ENCODE measurements at regions not wholly inside any gene's neighbourhood (a gene's known extent, or its start where the extent isn't known, plus 50 kb on each side); places are given as distances from the start of the nearest gene placed in this dataset.
"Not testable (repeated sequence)": the region's sequence is repeated elsewhere in the genome, so short reads cannot be mapped to it uniquely, and the experiment has no call there.

DNA sequence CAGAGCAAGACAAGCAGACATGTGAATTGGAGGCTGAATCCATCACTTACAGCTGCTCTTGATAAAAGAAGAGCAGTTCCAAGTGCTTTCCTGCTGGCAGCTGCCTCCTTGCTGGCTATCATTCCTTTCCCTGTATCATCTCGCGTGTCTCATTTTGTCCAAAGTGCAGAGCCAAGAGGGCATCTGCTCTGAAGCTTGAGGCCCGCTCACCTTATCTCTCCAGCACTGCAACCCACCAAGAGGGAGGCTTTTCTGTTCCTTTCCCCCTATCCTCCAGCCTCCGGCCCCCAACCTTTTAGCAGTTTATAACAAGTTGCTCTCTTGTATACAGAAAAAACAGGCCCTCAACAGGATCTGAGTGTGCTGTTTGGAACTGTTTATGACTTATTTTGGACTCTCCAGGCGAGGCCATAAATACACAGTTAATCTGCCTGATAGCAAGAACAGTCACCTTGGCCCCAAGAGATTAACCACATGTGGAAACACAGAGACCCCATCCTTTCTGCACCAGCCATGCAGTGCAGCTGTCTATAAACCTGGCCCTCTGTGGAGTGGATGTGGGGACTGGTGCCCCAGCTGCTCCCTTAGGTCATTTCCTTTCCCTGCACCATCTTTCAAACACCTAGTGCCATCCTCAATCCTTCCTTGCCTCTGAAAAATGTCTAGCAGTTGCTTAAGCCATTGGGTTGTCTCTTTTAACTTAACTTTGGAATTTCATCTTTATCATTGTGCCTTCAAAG lies 172.5 kb upstream of the FERMT1 start:
- Mint-ChIP-seq H3K4me3 (no peak overlapping the region), H3K27me3 (no peaks in the 10 kb centered on the region), H3K9me3 (no peaks in the 10 kb centered on the region), H3K27ac (no peak overlapping the region), H3K36me3 (no peaks in the 10 kb centered on the region), H3K4me1 (ENCODE audit: unreplicated experiment) (no peaks in the 10 kb centered on the region)
- TF ChIP-seq, protein P1, sequence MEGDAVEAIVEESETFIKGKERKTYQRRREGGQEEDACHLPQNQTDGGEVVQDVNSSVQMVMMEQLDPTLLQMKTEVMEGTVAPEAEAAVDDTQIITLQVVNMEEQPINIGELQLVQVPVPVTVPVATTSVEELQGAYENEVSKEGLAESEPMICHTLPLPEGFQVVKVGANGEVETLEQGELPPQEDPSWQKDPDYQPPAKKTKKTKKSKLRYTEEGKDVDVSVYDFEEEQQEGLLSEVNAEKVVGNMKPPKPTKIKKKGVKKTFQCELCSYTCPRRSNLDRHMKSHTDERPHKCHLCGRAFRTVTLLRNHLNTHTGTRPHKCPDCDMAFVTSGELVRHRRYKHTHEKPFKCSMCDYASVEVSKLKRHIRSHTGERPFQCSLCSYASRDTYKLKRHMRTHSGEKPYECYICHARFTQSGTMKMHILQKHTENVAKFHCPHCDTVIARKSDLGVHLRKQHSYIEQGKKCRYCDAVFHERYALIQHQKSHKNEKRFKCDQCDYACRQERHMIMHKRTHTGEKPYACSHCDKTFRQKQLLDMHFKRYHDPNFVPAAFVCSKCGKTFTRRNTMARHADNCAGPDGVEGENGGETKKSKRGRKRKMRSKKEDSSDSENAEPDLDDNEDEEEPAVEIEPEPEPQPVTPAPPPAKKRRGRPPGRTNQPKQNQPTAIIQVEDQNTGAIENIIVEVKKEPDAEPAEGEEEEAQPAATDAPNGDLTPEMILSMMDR (conservative IDR thresholded peaks at IDR 0.05): no peak
- no peak for DNase-seq (ENCODE audit: extremely low spot score, unreplicated experiment)

DNA sequence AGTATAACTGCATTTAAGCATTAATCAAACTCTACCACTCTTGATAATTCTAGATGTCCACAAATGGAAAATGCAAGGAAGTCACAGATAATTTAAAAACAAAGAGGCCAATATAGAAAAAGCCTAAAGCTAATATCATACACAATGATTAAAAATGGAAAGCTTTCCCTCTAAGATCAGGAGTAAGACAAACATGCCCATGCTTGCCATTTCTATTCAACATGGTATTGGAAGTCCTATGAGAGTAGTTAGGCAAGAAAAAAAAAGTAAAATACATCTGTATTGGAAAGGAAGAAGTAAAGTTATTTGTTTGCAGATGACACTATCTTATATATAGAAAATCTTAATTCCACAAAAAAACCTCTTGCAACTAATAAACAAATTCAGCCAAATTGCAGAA lies 164.6 kb upstream of the FERMT1 start:
- no peak overlapping the region for H3K4me3 Mint-ChIP-seq
- H3K27me3 Mint-ChIP-seq: no peaks in the 10 kb centered on the region
- H3K4me1 Mint-ChIP-seq (ENCODE audit: unreplicated experiment): no peaks in the 10 kb centered on the region
- H3K36me3 Mint-ChIP-seq: no peaks in the 10 kb centered on the region
- TF ChIP-seq, protein P1 (conservative IDR thresholded peaks at IDR 0.05): no peak
- no peak for DNase-seq (ENCODE audit: extremely low spot score, unreplicated experiment)
- H3K27ac Mint-ChIP-seq: no peak overlapping the region
- H3K9me3 Mint-ChIP-seq: peaks cover 5% of the 10 kb centered on the region

DNA sequence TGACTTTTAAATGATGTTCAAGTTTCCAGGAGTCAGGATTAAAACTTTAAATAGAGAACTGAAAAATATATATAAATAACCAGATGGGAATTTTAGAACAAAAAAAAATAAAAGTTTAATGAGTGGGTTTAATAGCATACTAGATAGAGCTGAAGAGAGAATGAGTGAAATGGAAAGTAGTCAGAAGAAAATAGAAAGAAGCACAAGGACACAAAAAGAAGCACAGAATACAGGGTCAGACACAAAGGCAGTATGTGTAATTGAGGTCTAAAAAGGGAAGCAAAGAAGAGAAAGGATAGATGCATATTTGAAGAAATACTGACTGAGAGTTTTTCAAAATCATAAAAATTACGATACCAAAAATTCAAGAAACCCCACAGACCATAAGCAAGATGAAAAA lies 159.8 kb upstream of the FERMT1 start:
- Mint-ChIP-seq H3K27ac (no peak overlapping the region), H3K27me3 (no peaks in the 10 kb centered on the region), H3K4me3 (no peak overlapping the region), H3K9me3 (peaks cover 9% of the 10 kb centered on the region), H3K36me3 (no peaks in the 10 kb centered on the region), H3K4me1 (ENCODE audit: unreplicated experiment) (peaks cover 3% of the 10 kb centered on the region)
- TF ChIP-seq, protein P1 (conservative IDR thresholded peaks at IDR 0.05): no peak
- DNase-seq (ENCODE audit: extremely low spot score, unreplicated experiment): no peak

DNA sequence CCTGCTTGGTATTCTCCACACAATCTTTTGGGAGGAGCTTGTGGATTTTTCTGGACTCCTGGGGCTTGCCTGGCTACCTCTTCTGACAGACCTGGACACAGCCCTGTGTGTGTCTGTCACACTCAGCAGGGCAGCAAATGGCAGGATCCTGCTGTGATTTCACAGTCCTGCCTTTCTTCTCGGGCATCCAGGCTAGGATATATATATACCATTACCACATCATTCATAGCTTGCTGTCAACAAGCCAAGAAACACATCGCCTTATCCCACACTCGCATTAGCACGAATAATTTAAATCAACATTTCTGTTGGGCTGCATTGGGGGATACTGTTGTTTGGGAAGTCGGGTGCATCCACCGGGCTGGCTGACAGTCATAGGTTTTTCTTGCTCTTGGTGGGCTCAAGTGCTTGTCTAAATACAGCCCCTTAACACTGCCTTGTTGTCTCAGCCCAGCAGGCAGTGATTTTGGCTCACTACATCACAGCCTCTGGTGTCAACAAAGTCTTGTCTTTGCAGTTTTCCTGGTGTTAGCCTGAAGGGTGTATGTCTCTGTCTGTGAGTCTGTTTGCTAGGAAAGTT lies 154.9 kb upstream of the FERMT1 start:
- Mint-ChIP-seq H3K4me3 (no peak overlapping the region), H3K36me3 (no peaks in the 10 kb centered on the region), H3K9me3 (peaks cover 4% of the 10 kb centered on the region), H3K27ac (no peak overlapping the region), H3K4me1 (ENCODE audit: unreplicated experiment) (peaks cover 5% of the 10 kb centered on the region), H3K27me3 (no peaks in the 10 kb centered on the region)
- TF ChIP-seq, protein P1 (conservative IDR thresholded peaks at IDR 0.05): no peak
- DNase-seq (ENCODE audit: extremely low spot score, unreplicated experiment): no peak

DNA sequence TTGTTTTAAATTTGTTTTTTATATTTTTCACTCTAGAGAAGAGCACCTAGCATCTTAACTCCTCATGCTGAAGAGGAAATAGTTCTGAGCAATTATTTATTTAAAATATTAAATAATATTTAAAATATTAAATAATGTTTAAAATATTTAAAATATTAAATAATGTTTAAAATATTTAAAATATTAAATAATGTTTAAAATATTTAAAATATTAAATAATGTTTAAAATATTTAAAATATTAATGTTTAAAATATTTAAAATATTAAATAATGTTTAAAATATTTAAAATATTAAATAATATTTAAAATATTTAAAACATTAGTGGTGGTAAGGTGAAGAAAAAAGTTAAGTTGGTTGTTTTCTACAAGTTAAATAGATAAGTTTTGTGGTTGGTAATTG lies 147.6 kb upstream of the FERMT1 start:
- not testable (repeated sequence) for H3K27ac Mint-ChIP-seq; H3K36me3 Mint-ChIP-seq; H3K9me3 Mint-ChIP-seq; H3K4me3 Mint-ChIP-seq; DNase-seq (ENCODE audit: extremely low spot score, unreplicated experiment); H3K4me1 Mint-ChIP-seq (ENCODE audit: unreplicated experiment)
- peaks cover 10% of the 10 kb centered on the region for H3K27me3 Mint-ChIP-seq

DNA sequence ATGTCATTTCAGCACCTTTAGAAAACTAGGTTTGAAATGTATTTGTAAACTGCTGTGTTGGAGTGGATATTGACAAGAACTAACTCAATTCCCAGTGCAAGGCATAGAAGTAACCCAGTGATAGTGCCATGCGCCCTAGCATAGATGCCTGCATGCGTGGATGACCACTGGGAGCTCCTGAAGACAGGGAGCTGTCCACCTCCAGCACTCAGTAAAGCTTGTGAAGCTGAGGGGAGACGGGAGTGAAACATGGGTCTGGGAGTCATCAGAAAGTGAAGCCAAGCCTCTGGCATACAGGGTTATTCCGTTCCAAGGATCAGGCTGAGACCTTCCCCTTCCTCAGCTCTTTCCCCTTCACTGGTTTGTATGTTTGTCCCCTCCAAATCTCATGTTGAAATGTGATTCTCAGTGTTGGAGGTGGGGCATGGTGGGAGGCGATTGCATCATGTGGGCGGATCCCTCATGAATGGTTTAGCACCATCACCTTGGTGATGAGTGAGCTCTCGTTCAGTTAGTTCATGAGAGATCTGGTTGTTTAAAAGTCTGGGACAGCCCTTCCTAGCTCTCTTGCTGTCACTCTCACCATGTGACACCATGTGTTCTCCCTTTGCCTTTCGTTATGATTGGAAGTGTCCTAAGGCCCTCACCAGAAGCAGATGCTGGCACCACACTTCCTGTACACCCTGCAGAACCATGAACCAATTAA lies 146.5 kb upstream of the FERMT1 start:
- peaks cover 18% of the 10 kb centered on the region for H3K27me3 Mint-ChIP-seq
- H3K9me3 Mint-ChIP-seq: no peaks in the 10 kb centered on the region
- H3K4me3 Mint-ChIP-seq: no peak overlapping the region
- TF ChIP-seq, protein P1 (conservative IDR thresholded peaks at IDR 0.05): no peak
- H3K27ac Mint-ChIP-seq: no peak overlapping the region
- H3K36me3 Mint-ChIP-seq: no peaks in the 10 kb centered on the region
- no peak for DNase-seq (ENCODE audit: extremely low spot score, unreplicated experiment)
- H3K4me1 Mint-ChIP-seq (ENCODE audit: unreplicated experiment): no peaks in the 10 kb centered on the region
